ENCODE measurements at regions not wholly inside any gene's neighbourhood (a gene's known extent, or its start where the extent isn't known, plus 50 kb on each side); places are given as distances from the start of the nearest gene placed in this dataset.

DNA sequence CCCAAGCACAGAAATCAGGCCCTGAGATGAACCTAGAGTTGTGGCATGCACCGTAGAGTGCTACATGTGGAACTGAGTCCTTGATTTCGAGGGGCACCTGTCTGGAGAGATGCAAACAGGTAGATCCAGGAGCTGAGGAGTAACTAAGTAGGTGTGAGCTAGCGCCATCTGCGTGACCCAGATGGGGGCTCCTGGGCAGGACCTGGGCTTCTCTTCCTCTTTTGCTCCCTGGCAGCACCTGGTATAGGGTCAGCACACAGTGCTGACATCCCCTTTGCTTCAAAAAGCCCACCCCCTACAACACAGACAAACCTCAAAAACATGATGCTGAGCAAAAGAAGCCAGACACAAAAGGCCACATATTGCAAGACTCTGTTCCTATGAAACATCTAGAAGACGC is 65.8 kb downstream of the PITPNM2 start:
- DNase-seq (ENCODE audit: low read depth, low spot score) = no peak
- TF ChIP-seq EZH2 (IDR thresholded peaks at IDR 0.05; ENCODE audit: low read length) = no peak
- TF ChIP-seq, protein P1, sequence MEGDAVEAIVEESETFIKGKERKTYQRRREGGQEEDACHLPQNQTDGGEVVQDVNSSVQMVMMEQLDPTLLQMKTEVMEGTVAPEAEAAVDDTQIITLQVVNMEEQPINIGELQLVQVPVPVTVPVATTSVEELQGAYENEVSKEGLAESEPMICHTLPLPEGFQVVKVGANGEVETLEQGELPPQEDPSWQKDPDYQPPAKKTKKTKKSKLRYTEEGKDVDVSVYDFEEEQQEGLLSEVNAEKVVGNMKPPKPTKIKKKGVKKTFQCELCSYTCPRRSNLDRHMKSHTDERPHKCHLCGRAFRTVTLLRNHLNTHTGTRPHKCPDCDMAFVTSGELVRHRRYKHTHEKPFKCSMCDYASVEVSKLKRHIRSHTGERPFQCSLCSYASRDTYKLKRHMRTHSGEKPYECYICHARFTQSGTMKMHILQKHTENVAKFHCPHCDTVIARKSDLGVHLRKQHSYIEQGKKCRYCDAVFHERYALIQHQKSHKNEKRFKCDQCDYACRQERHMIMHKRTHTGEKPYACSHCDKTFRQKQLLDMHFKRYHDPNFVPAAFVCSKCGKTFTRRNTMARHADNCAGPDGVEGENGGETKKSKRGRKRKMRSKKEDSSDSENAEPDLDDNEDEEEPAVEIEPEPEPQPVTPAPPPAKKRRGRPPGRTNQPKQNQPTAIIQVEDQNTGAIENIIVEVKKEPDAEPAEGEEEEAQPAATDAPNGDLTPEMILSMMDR (optimal IDR thresholded peaks at IDR 0.05 in 1 of 3, IDR thresholded peaks at IDR 0.05 in 1 of 3, conservative IDR thresholded peaks at IDR 0.05 in 1 of 3; ENCODE audit: extremely low read depth in 1 of 3, insufficient read depth in 2 of 3, low read length in 3 of 3) = no peak
- no peak for FAIRE-seq
- peaks cover 5% of the 10 kb centered on the region for H3K9me1 ChIP-seq (ENCODE audit: control insufficient read depth, extremely low read depth, insufficient read depth, low read length)
- no peak overlapping the region for H3K4me3 ChIP-seq (ENCODE audit: control insufficient read depth in 2 of 3, extremely low read depth in 1 of 3, insufficient read depth in 2 of 3, low read depth in 1 of 3, low read length in 3 of 3)
- no peaks in the 10 kb centered on the region for H4K20me1 ChIP-seq (ENCODE audit: control insufficient read depth, extremely low read depth, insufficient read depth, low read length)
- dilution Hi-C loops (cut with MboI; ENCODE audit: extremely low pct_ligation_motif_present, low sequenced_read_pairs) = no loop called here
- H3K9me3 ChIP-seq (ENCODE audit: control insufficient read depth, low read depth, low read length) = no peaks in the 10 kb centered on the region
- peaks cover 30% of the 10 kb centered on the region for H3K4me1 ChIP-seq (ENCODE audit: control insufficient read depth, extremely low read depth, insufficient read depth, low read length)
- no peaks in the 10 kb centered on the region for H3K27me3 ChIP-seq (ENCODE audit: control insufficient read depth, extremely low read depth, insufficient read depth, low read length)
- H3K36me3 ChIP-seq (ENCODE audit: control insufficient read depth in 2 of 2, extremely low read depth in 1 of 2, insufficient read depth in 2 of 2, low read length in 2 of 2) = no peaks in the 10 kb centered on the region
- H2AFZ ChIP-seq (ENCODE audit: control insufficient read depth, low read length) = no peak overlapping the region
- no peak overlapping the region for H3K9ac ChIP-seq (ENCODE audit: control insufficient read depth, extremely low read depth, insufficient read depth, low read length)
- no peaks in the 10 kb centered on the region for H3K79me2 ChIP-seq (ENCODE audit: control insufficient read depth, insufficient read depth, low read length)
- H3K4me2 ChIP-seq (ENCODE audit: control insufficient read depth, extremely low read depth, insufficient read depth, low read depth, low read length) = peak overlapping the region; percentile 76
- no peak overlapping the region for H3K27ac ChIP-seq (ENCODE audit: control insufficient read depth, insufficient read depth, low read length)

DNA sequence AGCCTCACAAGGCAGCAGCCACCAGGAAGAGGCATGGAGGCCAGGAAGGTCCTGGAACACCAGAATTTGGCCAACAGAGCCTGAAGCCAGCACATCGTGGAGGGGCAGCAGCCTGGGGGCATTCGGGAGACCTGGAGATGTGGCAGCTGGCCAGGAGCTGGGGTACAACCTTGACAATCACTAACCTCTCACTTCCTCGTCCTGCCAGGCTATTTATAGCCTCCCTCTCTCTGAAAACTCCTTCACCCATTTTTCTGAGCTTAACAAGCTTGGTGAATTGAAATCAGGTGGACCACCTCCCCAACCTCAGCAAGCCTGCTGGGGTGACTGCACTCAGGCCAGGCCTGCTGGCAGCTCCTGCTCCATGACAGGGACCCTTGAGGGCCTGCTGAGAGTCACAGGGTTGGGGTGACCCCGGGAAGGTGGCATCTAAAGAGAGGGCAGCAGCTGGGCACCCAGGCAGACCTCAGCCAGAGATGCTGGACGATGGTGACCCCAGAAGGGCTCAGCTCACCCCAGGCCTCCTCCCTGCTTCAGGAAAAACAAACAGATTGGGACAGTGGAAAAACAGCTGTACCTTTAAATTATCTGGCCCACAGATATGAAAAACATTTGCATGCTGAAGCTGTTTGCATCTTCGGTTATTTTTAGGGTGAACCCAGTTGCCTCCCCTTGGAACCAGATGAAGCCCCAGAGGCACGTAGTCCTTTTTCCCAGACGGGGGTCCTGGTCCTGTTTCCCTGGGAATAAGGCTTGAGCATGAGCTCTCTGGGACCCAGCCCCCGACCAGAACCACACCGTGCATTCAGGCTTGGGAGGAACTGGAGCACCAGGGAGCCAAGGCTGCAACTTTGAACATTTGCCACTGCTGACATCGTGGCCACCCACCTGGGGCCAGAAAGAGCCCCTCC is 67.0 kb downstream of the PITPNM2 start:
- H2AFZ ChIP-seq (ENCODE audit: control insufficient read depth, low read length) = no peak overlapping the region
- no peaks in the 10 kb centered on the region for H3K27me3 ChIP-seq (ENCODE audit: control insufficient read depth, extremely low read depth, insufficient read depth, low read length)
- no peaks in the 10 kb centered on the region for H3K9me3 ChIP-seq (ENCODE audit: control insufficient read depth, low read depth, low read length)
- dilution Hi-C loops (cut with MboI; ENCODE audit: extremely low pct_ligation_motif_present, low sequenced_read_pairs) = no loop called here
- no peaks in the 10 kb centered on the region for H3K36me3 ChIP-seq (ENCODE audit: control insufficient read depth in 2 of 2, extremely low read depth in 1 of 2, insufficient read depth in 2 of 2, low read length in 2 of 2)
- no peaks in the 10 kb centered on the region for H4K20me1 ChIP-seq (ENCODE audit: control insufficient read depth, extremely low read depth, insufficient read depth, low read length)
- no peak overlapping the region for H3K4me3 ChIP-seq (ENCODE audit: control insufficient read depth in 2 of 3, extremely low read depth in 1 of 3, insufficient read depth in 2 of 3, low read depth in 1 of 3, low read length in 3 of 3)
- H3K9me1 ChIP-seq (ENCODE audit: control insufficient read depth, extremely low read depth, insufficient read depth, low read length) = no peaks in the 10 kb centered on the region
- no peak overlapping the region for H3K4me2 ChIP-seq (ENCODE audit: control insufficient read depth, extremely low read depth, insufficient read depth, low read depth, low read length)
- DNase-seq (ENCODE audit: low read depth, low spot score) (no peak), FAIRE-seq (no peak)
- no peak overlapping the region for H3K9ac ChIP-seq (ENCODE audit: control insufficient read depth, extremely low read depth, insufficient read depth, low read length)
- no peaks in the 10 kb centered on the region for H3K79me2 ChIP-seq (ENCODE audit: control insufficient read depth, insufficient read depth, low read length)
- H3K4me1 ChIP-seq (ENCODE audit: control insufficient read depth, extremely low read depth, insufficient read depth, low read length) = peaks cover 19% of the 10 kb centered on the region
- TF ChIP-seq, protein P1 (optimal IDR thresholded peaks at IDR 0.05 in 1 of 3, IDR thresholded peaks at IDR 0.05 in 1 of 3, conservative IDR thresholded peaks at IDR 0.05 in 1 of 3; ENCODE audit: extremely low read depth in 1 of 3, insufficient read depth in 2 of 3, low read length in 3 of 3) = no peak
- no peak for TF ChIP-seq EZH2 (IDR thresholded peaks at IDR 0.05; ENCODE audit: low read length)
- no peak overlapping the region for H3K27ac ChIP-seq (ENCODE audit: control insufficient read depth, insufficient read depth, low read length)
